HL-60/S4 treated with phorbol 12-myristate 13-acetate at 8.2 ng/mL for 4 days and 3 days (cell line): ENCODE measurements at regions not wholly inside any gene's neighbourhood (a gene's known extent, or its start where the extent isn't known, plus 50 kb on each side); places are given as distances from the start of the nearest gene placed in this dataset.
"Not testable (repeated sequence)": the region's sequence is repeated elsewhere in the genome, so short reads cannot be mapped to it uniquely, and the experiment has no call there.

Source experiments
- in situ Hi-C: fragments of 300-500 bp; cut with MboI; formaldehyde crosslinking; loops from 2 replicates; pipeline ENCODE4 v1.15.0; 2022; ENCODE audit warnings: low sequenced_read_pairs

GRCh38 chr6:112919744-112920143 lies 572.6 kb downstream of the RFPL4B start:
- in situ Hi-C loops: not testable (repeated sequence)

DNA sequence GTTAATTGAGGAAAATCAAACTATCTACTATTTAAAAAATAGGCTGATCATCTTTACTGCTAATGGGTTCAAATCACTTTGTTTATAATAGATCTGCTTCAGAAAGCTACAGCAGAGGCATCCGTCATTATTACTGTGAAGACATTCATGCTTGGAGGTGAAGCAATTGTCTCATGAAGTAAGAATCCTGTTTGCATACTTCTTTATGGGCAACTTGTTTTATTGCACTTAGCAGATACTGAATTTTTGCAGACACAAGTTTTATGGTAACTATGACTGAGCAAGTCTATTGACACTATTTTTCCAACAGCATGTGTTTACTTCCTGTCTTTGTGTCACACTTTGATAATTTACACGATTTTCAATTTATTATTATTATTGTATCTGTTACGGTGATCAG lies 573.9 kb downstream of the RFPL4B start:
- in situ Hi-C loops: no loop called here

GRCh38 chr6:112923940-112924587 lies 576.9 kb downstream of the RFPL4B start:
- in situ Hi-C loops: no loop called here

GRCh38 chr6:112925702-112926101 lies 578.6 kb downstream of the RFPL4B start:
- in situ Hi-C loops: no loop called here

DNA sequence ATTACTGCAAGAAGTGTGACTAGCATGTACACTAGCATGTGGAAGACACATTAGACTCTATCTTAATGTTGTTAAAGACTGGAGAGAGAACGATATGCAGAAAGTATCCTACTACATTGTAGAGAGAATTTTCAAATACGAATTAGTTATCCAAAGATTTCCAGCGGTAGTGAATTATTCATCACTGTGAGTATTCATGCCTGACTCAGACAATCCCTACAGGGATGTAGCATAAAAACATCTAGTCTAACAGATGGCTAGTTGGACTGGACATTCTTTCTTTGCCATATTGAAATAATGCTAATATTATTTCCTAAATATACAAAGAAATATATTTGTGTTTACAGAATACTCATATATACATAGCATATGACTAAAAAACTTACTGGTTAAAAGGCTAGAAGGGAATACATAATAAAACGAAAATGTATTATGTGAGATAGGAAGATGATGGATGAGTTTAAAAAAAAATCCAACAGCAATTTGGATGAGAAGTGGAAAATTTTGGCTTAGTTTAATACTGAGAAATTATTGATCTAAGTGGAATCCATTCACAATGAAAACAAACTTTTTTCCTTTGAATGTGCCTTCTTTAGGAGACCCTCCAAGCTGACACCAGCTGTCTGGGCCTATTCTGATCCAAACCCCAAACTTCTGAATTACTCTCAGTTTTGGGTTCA lies 580.7 kb downstream of the RFPL4B start:
- in situ Hi-C loops: no loop called here

GRCh38 chr6:112929641-112930040 lies 582.5 kb downstream of the RFPL4B start:
- in situ Hi-C loops: no loop called here

DNA sequence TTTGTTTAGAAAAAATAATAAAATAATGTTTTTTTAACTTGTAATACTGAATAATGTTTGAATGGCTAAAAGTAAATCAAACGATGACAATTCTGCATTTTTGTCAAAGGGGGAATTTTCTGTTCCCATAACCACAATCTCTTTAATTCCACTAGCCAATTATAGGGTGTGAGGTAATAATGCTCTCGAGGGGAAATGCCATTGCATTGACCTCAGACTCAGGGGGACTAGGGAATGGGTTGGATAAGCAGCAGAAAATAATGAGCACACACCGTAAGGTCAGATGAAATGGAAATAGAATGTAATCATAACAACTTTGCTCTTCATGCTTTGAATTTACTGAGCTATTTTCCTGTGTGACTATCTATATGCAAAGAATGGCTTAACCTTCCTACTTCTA lies 584.7 kb downstream of the RFPL4B start:
- in situ Hi-C loops: no loop called here

DNA sequence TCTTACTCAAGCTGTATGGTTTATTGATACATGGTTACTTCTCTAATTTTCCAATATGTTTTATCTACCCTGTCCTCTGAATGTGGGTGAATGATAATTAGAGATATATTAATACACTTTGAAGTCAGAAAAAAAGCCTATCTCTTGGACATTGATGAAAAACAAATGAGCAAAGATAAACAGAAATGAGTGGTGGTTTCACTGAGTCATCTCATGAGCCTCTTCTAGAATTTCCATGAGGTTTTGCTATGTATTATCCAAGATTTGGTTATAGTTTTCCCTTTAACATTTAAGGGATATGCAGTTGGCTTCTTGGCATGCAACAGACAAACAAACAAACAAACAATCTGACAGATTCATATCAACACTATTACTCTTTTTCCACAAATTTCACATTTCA lies 586.8 kb downstream of the RFPL4B start:
- in situ Hi-C loops: no loop called here

GRCh38 chr6:112934433-112935327 lies 587.5 kb downstream of the RFPL4B start:
- in situ Hi-C loops: no loop called here

- in situ Hi-C loops: no loop called here
Observed at GRCh38 chr6:112935402-112936078, 588.4 kb downstream of the RFPL4B start.

DNA sequence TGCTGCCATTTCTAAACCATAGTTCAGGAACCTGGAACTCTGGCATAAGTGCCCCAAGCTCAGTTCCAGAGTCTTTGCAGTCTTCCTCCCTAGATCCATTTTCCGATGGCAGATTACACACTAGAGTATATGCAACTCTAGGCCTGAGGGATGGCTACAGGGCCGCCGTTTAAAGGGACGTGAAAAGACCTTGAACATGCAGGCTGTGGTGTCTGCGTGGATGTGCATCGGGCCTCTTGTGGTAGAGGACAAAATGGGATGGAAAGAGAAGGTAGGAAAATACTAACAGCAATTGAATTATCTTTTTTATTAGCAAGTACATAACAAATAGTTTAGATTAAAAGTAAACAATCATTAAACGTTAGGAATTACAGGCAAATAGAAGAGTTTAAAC lies 588.9 kb downstream of the RFPL4B start:
- in situ Hi-C loops: no loop called here

DNA sequence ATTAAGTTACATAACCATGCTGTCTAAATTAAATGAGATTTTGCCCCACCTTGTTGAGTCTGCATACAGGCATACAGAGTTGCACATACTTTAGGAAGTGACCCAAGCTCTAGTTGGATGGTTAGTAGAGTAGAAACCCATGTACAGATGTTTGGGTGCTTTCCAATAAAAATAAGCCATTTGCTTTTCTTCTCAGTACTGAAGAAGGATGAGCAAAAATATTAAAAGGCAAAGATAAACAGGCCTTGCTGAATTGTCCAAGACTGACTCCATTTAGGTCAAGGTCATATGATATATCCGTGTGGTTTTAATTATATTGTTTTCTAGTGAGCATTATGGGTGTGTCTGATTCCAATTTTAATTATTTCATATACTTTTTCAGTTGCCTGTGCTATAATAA lies 589.4 kb downstream of the RFPL4B start:
- in situ Hi-C loops: no loop called here

GRCh38 chr6:112937690-112938089 lies 590.6 kb downstream of the RFPL4B start:
- in situ Hi-C loops: not testable (repeated sequence)

DNA sequence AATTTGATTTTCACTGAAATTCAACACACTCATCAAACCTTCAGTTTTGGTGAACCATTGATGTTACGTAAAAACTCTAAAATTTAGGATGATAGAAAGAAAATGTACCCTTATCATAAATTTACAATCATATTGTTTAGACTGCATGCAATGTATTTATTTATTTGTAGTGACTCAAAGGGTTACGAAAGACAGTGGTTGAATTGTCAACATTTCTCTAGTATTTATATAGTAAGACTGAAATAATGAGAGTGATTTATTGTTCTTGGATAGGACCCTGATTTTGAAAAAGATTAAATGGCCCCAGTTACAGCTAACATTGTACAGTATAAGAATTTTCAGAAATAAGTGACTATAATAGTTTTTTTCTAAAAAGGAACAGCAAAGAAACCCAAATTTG lies 591.5 kb downstream of the RFPL4B start:
- in situ Hi-C loops: no loop called here

GRCh38 chr6:112939563-112939962 lies 592.4 kb downstream of the RFPL4B start:
- in situ Hi-C loops: no loop called here

DNA sequence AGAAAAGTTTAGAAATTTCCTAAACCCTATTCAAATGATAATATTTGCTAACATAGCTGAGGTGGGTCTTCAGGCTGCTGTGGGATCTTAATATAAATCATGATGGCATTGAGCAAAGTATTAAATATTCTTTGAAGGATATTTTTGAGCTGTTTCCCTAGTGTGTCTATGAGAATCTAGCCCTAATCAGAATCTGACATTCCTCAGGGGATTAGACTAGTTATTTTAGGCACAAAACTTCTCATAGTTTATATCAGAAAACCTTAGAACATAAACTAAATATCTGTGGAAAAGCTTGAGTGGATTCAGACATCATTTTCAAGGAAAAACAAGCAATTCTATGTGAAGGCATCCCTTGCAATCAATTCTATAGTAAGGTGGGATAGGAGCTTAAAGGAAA lies 594.5 kb downstream of the RFPL4B start:
- in situ Hi-C loops: no loop called here

- in situ Hi-C loops: no loop called here
Observed at GRCh38 chr6:112946051-112946450, 598.9 kb downstream of the RFPL4B start.

- in situ Hi-C loops: no loop called here
Observed at GRCh38 chr6:112947507-112947906, 600.4 kb downstream of the RFPL4B start.

- in situ Hi-C loops: no loop called here
Observed at GRCh38 chr6:112951829-112952228, 604.7 kb downstream of the RFPL4B start.

GRCh38 chr6:112955743-112956142 lies 608.6 kb downstream of the RFPL4B start:
- in situ Hi-C loops: not testable (repeated sequence)
